GM11168 (cell line): ENCODE measurements at regions not wholly inside any gene's neighbourhood (a gene's known extent, or its start where the extent isn't known, plus 50 kb on each side); places are given as distances from the start of the nearest gene placed in this dataset.

Experiments used
- in situ Hi-C: fragments of 300-500 bp; cut with MboI; formaldehyde crosslinking; loops from one replicate; pipeline ENCODE4 v1.12.0; 2022; ENCODE audit warnings: low sequenced_read_pairs; ENCODE audit not compliant: unreplicated experiment

DNA sequence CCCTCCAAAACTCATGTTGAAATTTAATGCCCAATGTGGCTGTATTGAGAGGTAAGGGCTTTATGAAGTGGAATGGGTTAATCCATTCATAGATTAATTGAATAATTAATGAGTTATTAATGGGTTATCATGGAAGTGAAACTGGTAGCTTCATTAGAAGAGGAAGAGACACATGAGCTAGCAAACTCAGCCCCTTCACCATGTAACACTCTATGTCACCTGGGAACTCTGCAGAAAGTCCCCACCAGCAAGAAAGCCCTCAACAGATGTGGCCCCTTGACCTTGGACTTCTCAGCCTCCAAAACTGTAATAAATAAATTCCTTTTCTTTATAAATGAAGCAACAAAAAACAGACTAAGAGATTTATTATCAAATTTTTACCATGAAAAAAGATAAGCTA, 223.5 kb downstream of the KLF12 start:
- in situ Hi-C loops = no loop called here

- in situ Hi-C loops = no loop called here
Measured at GRCh38 chr13:73908809-73909208, 225.4 kb downstream of the KLF12 start.

GRCh38 chr13:73904625-73905024, 229.6 kb downstream of the KLF12 start:
- in situ Hi-C loops = no loop called here

GRCh38 chr13:73903561-73903960, 230.6 kb downstream of the KLF12 start:
- in situ Hi-C loops = no loop called here

DNA sequence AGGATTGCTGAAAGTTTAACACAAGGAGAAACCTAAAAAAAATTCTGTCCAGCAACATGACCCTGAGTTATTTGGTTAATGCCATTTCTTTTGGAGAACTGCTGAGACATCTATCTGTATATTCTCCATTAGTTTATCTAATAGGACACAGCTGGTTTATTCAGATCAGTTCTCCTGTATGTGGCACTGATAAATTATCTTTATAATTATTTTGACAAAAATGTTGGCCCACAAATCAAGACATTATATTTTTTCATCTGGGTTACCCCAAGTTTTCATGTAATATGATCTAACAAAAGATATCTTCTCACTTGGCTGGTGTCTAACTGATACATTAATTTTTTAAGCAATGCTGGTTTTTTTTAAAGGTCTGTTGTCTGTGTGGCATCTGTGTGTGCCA, 231.4 kb downstream of the KLF12 start:
- in situ Hi-C loops = no loop called here

GRCh38 chr13:73902296-73902695, 231.9 kb downstream of the KLF12 start:
- in situ Hi-C loops = no loop called here

- in situ Hi-C loops = no loop called here
Measured at GRCh38 chr13:73901324-73902068, 232.7 kb downstream of the KLF12 start.

- in situ Hi-C loops = no loop called here
Measured at GRCh38 chr13:73900591-73900990, 233.6 kb downstream of the KLF12 start.

DNA sequence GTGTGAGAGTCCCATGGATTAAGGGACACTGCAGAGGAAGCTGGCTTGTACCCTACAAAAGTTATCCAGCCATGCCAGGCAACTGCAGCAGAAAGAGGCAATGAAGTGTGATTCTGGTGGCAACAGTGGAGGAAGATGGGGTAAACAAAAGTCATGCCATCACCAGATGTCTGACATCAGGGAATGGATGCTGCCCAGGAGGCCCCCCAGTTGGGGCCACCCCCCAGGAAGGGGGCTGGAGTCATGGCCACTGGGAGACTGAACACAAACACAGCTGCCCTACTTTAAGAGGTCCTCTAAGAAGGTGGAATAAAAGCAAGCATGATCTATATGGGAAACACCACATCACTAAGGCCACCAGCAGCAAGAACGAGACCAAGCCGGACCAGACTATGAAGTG, 235.3 kb downstream of the KLF12 start:
- in situ Hi-C loops = no loop called here

GRCh38 chr13:73898276-73898675, 235.9 kb downstream of the KLF12 start:
- in situ Hi-C loops = no loop called here

- in situ Hi-C loops = no loop called here
Measured at GRCh38 chr13:73894995-73895571, 239.1 kb downstream of the KLF12 start.

GRCh38 chr13:73893833-73894232, 240.4 kb downstream of the KLF12 start:
- in situ Hi-C loops = no loop called here

GRCh38 chr13:73891805-73892204, 242.4 kb downstream of the KLF12 start:
- in situ Hi-C loops = no loop called here

DNA sequence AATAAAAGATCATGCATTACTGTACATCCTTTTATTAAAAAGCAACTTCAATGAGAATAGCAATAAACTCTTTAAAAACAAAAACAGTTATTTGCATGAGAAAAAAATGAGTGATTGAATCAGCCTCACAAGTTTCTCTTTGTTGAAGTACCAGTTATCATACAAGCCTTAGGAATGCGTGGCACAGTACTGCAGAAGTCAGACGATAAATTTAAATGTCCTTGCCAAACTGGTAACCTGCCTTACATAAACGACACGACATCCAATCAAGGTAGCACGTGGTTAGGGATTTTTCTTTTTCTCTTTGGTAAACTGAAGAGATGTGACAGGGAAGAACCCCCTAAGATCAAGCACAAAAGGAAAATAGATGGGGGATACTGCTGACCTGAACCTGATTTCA, 251.0 kb downstream of the KLF12 start:
- in situ Hi-C loops = no loop called here

DNA sequence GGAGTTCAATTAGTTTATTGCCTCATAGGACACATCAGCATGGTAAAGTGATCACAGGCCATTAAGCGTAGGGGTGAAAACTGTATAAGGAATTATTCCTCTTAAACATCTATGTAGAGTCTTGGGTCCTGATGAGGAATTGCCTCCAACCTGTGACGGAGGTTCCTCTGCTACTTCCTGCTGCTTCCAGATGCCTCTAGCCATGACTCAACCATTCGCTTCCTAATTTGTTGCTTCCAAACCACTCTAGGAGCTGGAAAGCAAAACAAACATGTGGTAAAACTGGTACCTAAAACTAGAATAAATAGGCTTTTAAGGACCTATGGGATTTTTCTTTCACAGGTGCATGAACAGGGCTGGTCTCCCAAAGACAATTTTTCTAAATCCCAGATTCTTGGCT, 253.8 kb downstream of the KLF12 start:
- in situ Hi-C loops = no loop called here

GRCh38 chr13:73879346-73880015, 254.7 kb downstream of the KLF12 start:
- in situ Hi-C loops = no loop called here

GRCh38 chr13:73877399-73877798, 256.8 kb downstream of the KLF12 start:
- in situ Hi-C loops = no loop called here

GRCh38 chr13:73876323-73876722, 257.9 kb downstream of the KLF12 start:
- in situ Hi-C loops = no loop called here

- in situ Hi-C loops = no loop called here
Measured at GRCh38 chr13:73873940-73874830, 260.0 kb downstream of the KLF12 start.

GRCh38 chr13:73872397-73872796, 261.8 kb downstream of the KLF12 start:
- in situ Hi-C loops = no loop called here
